HG03521 (cell line): ENCODE measurements at regions not wholly inside any gene's neighbourhood (a gene's known extent, or its start where the extent isn't known, plus 50 kb on each side); places are given as distances from the start of the nearest gene placed in this dataset.

Experiments
- ATAC-seq: cut with Tn5 transposase; IDR thresholded peaks from one replicate; pipeline ENCODE4 v1.9.1; 2021; ENCODE audit warnings: mild to moderate bottlenecking, moderate library complexity; ENCODE audit not compliant: unreplicated experiment

- no peak for ATAC-seq
These were observed 246.8 kb downstream of the METTL4 start for GRCh38 chr18:2324459-2324858.

GRCh38 chr18:2325308-2325849 is 245.9 kb downstream of the METTL4 start:
- no peak for ATAC-seq

- ATAC-seq = no peak
These were observed 245.4 kb downstream of the METTL4 start for GRCh38 chr18:2325933-2326332.

- no peak for ATAC-seq
These were observed 244.3 kb downstream of the METTL4 start for GRCh38 chr18:2326999-2327398.

GRCh38 chr18:2330764-2331163 is 240.5 kb downstream of the METTL4 start:
- no peak for ATAC-seq

- ATAC-seq = no peak
These were observed 239.8 kb downstream of the METTL4 start for GRCh38 chr18:2331491-2331890.

- ATAC-seq = no peak
These were observed 234.5 kb downstream of the METTL4 start for GRCh38 chr18:2336690-2337392.

GRCh38 chr18:2337552-2338141 is 233.7 kb downstream of the METTL4 start:
- ATAC-seq = peak; percentile 87

- no peak for ATAC-seq
These were observed 232.7 kb downstream of the METTL4 start for GRCh38 chr18:2338601-2339000.

GRCh38 chr18:2340335-2340734 is 231.0 kb downstream of the METTL4 start:
- no peak for ATAC-seq

GRCh38 chr18:2348003-2348402 is 223.3 kb downstream of the METTL4 start:
- ATAC-seq = no peak

GRCh38 chr18:2351126-2351850 is 220.0 kb downstream of the METTL4 start:
- no peak for ATAC-seq

GRCh38 chr18:2354292-2354691 is 217.0 kb downstream of the METTL4 start:
- ATAC-seq = no peak

GRCh38 chr18:2356906-2357305 is 214.4 kb downstream of the METTL4 start:
- no peak for ATAC-seq

- no peak for ATAC-seq
These were observed 210.4 kb downstream of the METTL4 start for GRCh38 chr18:2360861-2361260.

- no peak for ATAC-seq
These were observed 203.2 kb downstream of the METTL4 start for GRCh38 chr18:2368102-2368501.

- no peak for ATAC-seq
These were observed 194.6 kb downstream of the METTL4 start for GRCh38 chr18:2376707-2377106.

- no peak for ATAC-seq
These were observed 191.2 kb downstream of the METTL4 start for GRCh38 chr18:2380101-2380500.

GRCh38 chr18:2381539-2381938 is 189.8 kb downstream of the METTL4 start:
- ATAC-seq = no peak

- no peak for ATAC-seq
These were observed 183.7 kb downstream of the METTL4 start for GRCh38 chr18:2387588-2387987.

GRCh38 chr18:2390158-2390557 is 181.1 kb downstream of the METTL4 start:
- ATAC-seq = no peak

GRCh38 chr18:2391470-2391869 is 179.8 kb downstream of the METTL4 start:
- ATAC-seq = no peak
